HL-60/S4 treated with retinoic acid at 250 ng/mL for 4 days and 3 days (cell line): ENCODE measurements at regions not wholly inside any gene's neighbourhood (a gene's known extent, or its start where the extent isn't known, plus 50 kb on each side); places are given as distances from the start of the nearest gene placed in this dataset.
"Not testable (repeated sequence)": the region's sequence is repeated elsewhere in the genome, so short reads cannot be mapped to it uniquely, and the experiment has no call there.

ENCODE experiments used
- in situ Hi-C: fragments of 300-500 bp; cut with MboI; formaldehyde crosslinking; loops from 2 replicates; pipeline ENCODE4 v1.7.0; 2022; ENCODE audit warnings: low sequenced_read_pairs

- in situ Hi-C loops: no loop called here
Observed at GRCh38 chr20:48008850-48009515, 223.7 kb upstream of the SULF2 start.

DNA sequence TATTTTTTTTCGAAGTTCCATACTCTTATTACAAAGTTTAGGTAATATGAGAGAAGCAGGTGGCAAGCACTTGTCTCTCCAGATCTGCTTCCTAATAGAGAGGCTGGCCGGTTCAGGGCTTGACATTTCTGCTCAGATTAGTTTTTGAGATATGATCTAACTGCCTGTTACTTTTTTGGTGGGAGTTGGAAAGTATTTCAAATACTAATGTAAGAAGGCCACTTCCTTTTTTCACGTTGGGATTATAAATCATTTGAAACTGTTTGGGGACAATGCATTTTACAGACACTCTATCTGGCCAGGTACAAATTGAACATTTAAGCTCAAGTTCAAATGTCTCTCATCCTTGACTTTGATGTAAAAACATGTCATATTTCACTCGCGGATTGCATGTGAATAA lies 222.1 kb upstream of the SULF2 start:
- in situ Hi-C loops: no loop called here

- in situ Hi-C loops: no loop called here
Observed at GRCh38 chr20:48006036-48006833, 221.0 kb upstream of the SULF2 start.

DNA sequence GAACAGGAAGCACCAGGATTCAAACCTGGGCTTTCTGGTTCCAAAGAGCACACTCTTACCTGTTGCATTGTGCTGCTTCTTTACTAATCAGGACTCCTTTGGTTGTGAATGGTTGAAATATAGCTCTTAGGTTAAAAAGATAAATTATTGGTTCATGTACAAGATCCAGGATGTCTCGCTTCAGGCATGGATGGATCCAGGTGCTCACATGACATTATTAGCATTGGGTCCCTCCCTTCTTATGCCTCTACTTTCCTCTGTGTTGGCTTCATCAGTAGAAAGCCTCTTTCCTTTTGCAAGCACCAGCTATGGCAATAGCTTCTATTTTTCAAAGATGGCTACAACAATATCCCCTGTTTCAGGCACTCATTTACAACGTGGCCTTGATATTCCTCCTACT lies 217.7 kb upstream of the SULF2 start:
- in situ Hi-C loops: no loop called here

DNA sequence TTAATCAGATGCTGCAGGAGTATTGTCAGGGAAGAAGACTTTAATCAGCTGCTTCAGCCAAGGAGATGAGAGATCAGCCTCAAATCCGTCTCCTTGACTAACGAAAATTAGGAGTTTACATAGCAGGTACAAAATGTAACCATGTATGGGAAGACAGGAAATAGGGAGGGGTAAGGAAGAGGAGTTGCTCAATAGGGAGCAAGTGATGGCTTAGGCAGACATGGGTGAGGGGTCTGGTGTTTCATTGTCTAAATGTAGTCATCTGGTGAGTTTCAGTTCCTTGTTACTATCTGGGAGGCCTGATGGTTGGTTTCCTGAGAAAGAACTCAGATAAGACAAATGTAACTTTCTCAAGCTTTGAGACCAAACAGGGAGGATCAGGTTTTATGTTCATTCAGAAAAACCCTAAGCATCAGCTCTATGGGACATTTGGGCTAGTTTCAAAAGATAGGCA lies 217.3 kb upstream of the SULF2 start:
- in situ Hi-C loops: no loop called here

DNA sequence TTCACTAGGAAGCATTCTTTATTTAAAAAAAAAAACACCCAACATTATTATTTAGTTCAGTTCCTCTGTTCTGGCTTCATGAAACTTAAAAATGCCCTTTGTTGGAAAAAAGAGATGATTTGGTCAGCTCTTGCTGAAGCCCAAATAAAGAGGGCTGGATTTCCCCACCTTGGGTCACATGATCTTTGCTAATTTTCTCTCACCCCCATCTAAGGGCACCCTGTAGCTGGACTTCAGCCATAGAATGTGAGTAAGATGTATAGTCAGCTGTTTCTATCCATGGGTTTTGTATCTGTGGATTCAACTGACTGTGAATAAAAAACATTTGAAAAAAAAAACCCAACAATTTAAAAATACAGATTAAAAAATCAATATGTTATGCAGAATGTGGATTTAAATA lies 213.9 kb upstream of the SULF2 start:
- in situ Hi-C loops: no loop called here

GRCh38 chr20:47998736-47999135 lies 213.5 kb upstream of the SULF2 start:
- in situ Hi-C loops: no loop called here

GRCh38 chr20:47995661-47996060 lies 210.4 kb upstream of the SULF2 start:
- in situ Hi-C loops: no loop called here

DNA sequence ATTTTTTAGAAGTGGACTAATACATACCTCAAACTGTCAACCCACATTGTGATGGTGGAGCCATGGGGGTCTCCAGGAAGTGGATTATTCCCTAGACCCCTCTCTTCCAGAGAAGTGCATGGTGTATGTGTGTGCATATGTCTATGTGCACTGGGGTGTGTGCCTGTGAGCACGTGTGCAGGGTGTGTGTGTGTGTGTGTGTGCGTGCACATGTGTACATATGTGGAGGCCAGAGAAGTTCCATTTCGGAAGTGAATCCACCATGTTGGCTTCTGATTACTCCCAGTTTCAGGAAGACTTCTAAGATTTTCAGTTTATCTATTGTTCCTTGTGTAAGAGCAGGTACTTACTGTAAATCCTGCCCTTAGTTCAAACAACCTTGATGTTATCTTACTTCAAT lies 208.5 kb upstream of the SULF2 start:
- in situ Hi-C loops: no loop called here

DNA sequence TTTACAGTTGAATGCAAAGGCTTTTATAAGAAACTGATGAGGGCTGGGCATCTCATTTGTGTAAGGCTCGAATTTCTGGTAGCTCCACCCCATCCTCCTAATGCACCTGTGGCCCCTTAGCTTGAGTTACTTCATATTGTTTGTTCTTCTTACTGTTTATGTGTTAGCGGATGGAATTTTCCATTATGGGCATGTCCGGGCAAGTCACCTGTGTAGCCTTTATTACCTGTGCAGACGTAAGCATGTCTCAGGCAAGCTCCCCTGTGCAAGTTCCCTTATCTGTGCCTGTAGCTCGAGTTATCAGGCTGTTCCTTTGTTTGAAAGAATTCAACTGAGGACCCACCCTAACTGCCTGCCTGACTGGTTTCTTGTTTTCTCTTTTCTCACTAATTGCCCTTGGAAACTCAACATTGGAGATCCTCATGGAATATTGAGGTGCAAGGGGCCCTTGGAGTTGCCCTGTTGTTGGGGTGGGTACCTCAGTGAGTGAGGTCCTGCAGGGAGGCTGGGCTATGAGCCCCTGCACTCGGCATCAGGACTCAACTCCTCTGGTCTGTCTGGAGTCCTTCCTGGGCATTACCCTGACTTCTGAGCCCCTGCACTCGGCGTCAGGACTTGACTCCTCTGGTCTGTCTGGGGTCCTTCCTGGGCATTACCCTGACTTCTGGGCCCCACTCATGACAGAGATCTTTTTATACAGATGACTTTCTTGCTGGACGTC lies 207.9 kb upstream of the SULF2 start:
- in situ Hi-C loops: no loop called here

DNA sequence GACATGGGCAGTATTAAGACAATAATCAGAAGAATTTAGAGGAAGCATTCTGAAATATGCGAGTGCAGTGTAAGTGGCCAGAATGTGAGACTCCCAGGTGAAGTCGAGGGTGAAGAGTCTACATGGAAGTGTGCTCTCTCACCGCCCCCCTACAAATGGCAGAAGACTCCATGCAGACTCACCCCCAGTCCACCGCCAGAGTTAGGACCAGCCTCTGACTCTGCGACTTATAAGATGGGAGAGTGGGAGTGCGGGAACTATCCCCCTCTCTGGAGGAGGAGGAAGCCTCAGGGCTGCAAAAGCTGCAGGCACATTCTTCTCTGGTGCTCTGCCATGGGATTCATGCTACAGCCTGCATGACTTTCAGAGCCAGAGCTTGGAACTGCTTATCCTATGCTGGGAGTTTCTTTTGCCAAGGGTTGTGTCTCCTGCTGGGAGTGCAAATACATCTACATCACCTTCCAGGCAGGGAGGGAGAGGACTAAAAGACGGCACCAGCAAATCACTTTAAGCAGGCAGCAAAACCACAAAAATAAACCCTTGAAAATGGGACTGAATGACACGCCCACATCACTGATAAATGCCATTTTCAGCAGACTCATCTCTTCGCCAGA lies 206.7 kb upstream of the SULF2 start:
- in situ Hi-C loops: no loop called here

DNA sequence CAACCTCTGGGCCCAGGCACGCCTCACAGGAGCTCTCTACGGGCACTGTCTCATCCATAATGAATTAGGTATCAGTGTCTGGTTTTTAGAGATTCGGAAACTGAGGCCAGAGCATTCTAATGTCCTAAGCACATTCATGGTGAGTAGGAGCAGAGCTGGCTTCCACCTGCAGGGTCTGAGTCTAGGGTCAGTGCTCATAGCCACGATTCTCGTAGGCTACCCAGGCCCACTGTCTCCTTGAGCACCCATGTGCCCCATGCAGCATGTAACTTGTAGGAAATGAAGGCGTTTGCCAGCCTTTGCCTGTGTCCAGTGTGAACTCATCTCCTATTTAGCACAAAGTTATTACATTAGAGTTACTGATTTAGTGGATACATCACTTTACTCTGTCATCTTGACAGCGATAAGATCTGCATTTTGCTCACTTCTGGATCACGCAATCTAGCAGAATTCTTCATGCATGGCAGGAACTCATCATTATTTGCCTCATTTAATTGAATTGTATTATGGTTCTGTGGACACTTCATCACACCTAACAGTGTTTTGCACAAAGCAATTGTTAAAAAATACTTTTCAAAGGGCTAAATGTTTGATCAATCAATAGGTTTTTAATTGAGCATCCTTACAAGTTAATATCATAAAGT lies 205.3 kb upstream of the SULF2 start:
- in situ Hi-C loops: no loop called here

- in situ Hi-C loops: no loop called here
Observed at GRCh38 chr20:47989957-47990356, 204.7 kb upstream of the SULF2 start.

- in situ Hi-C loops: no loop called here
Observed at GRCh38 chr20:47988676-47989075, 203.4 kb upstream of the SULF2 start.

DNA sequence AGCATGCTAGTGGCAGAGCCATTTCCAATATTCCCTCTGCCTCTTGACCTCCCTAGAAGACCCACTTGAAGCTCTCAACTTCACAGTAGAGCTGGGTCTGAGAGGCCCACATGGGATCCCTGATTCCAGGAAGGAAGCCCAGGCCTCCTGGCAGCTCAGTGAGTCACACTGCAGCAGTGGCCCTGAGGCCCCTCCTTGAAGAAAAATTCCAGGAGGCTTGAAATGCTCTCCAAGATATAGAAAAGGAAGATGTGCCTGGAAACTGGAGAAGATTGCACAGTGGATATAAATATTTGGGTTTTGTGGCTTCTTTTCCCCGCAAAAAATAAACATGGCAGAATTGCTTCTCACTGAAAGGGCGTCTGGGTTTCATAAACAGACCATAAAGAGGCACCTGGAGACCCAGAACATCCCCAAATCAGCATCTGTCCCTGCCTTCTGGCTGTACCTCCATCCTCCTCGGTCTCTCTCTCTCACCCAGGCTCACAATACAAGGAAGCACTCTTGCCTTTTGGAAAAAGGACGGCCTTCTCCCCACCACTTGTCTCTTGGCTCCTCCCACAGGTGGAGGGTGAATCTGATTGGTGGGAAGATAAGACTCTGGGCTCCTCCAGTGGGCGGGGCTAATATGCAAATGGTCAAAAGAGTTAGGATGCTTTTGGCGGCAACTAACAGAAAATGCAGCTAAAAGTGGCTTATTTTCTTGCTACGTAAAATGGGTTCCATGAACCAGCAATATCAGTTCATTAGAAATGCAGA lies 200.0 kb upstream of the SULF2 start:
- in situ Hi-C loops: no loop called here

- in situ Hi-C loops: no loop called here
Observed at GRCh38 chr20:47984437-47984836, 199.2 kb upstream of the SULF2 start.

- in situ Hi-C loops: not testable (repeated sequence)
Observed at GRCh38 chr20:47983642-47984041, 198.4 kb upstream of the SULF2 start.

GRCh38 chr20:47982574-47983360 lies 197.5 kb upstream of the SULF2 start:
- in situ Hi-C loops: no loop called here

- in situ Hi-C loops: no loop called here
Observed at GRCh38 chr20:47981222-47981621, 195.9 kb upstream of the SULF2 start.
